Cardiac fibroblast (primary cell): ENCODE measurements at regions not wholly inside any gene's neighbourhood (a gene's known extent, or its start where the extent isn't known, plus 50 kb on each side); places are given as distances from the start of the nearest gene placed in this dataset.
A peak's percentile ranks its signal among the peaks of the same experiment; 100 is the strongest.
"Not testable (repeated sequence)": the region's sequence is repeated elsewhere in the genome, so short reads cannot be mapped to it uniquely, and the experiment has no call there.

Experiments
- DNase-seq, 2 donors: peaks; one replicate each; pipeline versions ENCODE4 v3.0.0 to v3.0.0-alpha.2; 2010; ENCODE audit warnings: low read depth in 2 of 2
- H3K4me3 ChIP-seq, 2 donors: replicated peaks in 1 of 2; 1 replicate in 1 of 2; 2 replicates in 1 of 2; pipeline ENCODE4 v1.5.1; 2011; ENCODE audit warnings: low read depth in 2 of 2, low read length in 2 of 2, mild to moderate bottlenecking in 2 of 2, moderate library complexity in 1 of 2
- TF ChIP-seq, protein P1 (sequence below): IDR thresholded peaks from one replicate; pipeline ENCODE4 v1.5.1; 2011; ENCODE audit warnings: low read depth, mild to moderate bottlenecking, low read length, inconsistent platforms

DNA sequence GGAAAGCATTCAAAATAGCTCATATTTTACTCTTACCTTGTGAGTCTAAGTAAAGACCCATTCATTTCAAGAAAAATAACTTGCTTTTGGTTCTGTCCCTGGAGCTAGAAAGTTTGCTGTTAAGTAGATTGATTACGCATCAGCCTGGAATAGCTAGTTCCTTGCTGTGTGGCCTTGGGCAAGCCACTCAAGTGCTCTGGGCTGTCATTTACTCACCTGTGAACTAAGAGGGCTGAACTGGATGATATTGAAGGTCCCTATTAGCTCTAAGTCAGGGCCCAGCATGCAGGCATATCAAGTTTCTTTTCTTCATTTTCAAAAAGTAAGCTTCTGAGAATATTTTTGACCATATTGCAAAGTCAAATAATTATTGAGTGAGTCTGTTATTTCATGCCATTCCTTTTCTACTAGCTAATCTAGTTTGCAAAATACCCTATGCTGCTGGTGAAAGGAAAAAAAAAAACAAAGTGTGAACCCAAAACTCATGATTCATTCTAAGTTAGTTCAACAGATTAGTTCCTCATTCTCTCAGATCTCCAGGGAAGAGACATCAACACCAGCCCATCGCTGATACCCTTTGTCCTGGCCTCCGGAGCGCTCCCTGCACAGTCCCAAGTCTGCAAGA, 106.5 kb upstream of the GMDS start:
- peak; percentile 46 to 84 for DNase-seq
- TF ChIP-seq, protein P1, sequence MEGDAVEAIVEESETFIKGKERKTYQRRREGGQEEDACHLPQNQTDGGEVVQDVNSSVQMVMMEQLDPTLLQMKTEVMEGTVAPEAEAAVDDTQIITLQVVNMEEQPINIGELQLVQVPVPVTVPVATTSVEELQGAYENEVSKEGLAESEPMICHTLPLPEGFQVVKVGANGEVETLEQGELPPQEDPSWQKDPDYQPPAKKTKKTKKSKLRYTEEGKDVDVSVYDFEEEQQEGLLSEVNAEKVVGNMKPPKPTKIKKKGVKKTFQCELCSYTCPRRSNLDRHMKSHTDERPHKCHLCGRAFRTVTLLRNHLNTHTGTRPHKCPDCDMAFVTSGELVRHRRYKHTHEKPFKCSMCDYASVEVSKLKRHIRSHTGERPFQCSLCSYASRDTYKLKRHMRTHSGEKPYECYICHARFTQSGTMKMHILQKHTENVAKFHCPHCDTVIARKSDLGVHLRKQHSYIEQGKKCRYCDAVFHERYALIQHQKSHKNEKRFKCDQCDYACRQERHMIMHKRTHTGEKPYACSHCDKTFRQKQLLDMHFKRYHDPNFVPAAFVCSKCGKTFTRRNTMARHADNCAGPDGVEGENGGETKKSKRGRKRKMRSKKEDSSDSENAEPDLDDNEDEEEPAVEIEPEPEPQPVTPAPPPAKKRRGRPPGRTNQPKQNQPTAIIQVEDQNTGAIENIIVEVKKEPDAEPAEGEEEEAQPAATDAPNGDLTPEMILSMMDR, result no peak
- no peak overlapping the region for H3K4me3 ChIP-seq

- DNase-seq, result no peak
Observed at GRCh38 chr6:2351090-2351489, 105.7 kb upstream of the GMDS start.

GRCh38 chr6:2346078-2346477, 100.7 kb upstream of the GMDS start:
- TF ChIP-seq, protein P1, result no peak
- no peak overlapping the region for H3K4me3 ChIP-seq
- DNase-seq, result no peak

More at GRCh38 chr6:2351090-2351489, 105.7 kb upstream of the GMDS start:
- TF ChIP-seq, protein P1, result no peak
- H3K4me3 ChIP-seq, result no peak overlapping the region

GRCh38 chr6:2344319-2344905, 99.0 kb upstream of the GMDS start:
- TF ChIP-seq, protein P1, result no peak
- no peak for DNase-seq
- H3K4me3 ChIP-seq, result no peak overlapping the region

GRCh38 chr6:2327591-2327990, 82.2 kb upstream of the GMDS start:
- no peak overlapping the region for H3K4me3 ChIP-seq
- DNase-seq, result no peak
- TF ChIP-seq, protein P1, result no peak

DNA sequence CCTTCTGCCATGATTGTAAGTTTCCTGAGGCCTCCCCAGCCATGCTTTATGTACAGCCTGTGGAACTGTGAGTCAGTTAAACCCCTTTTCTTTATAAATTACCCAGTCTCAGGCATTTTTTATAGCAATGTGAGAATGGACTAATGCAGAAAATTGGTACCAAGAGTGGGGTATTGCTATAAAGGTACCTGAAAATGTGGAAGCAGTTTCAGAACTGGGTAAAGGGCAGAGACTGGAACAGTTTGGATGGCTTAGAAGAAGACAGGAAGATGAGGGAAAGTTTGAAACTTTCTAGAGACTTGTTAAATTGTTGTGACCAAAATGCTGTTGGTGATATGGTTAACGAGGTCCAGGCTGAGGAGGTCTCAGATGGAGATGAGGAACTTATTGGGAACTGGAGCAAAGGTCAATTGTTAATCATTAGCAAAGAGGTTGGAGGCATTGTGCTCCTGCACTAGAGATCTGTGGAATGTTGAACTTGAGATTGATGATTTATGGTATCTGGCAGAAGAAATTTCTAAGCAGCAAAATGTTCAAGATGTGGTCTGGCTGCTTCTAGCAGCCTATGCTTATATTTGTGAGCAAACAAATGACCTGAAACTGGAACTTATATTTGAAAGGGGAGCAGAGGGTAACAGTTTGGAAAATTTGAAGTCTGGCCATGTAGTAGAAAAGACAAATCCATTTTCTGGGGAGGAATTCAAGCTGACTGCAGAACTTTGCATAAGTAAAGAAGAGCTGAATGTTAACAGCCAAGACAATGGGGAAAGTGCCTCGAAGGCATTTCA, 79.0 kb upstream of the GMDS start:
- DNase-seq, result no peak
- H3K4me3 ChIP-seq, result no peak overlapping the region
- TF ChIP-seq, protein P1, result no peak

GRCh38 chr6:2317498-2317897, 72.1 kb upstream of the GMDS start:
- not testable (repeated sequence) for H3K4me3 ChIP-seq, DNase-seq
